ENCODE measurements at regions not wholly inside any gene's neighbourhood (a gene's known extent, or its start where the extent isn't known, plus 50 kb on each side); places are given as distances from the start of the nearest gene placed in this dataset.

- DNase-seq (ENCODE audit: low read depth): no peak
Observed at GRCh38 chr3:83076041-83076440, 1314.6 kb upstream of the GBE1 start.

- no peak for DNase-seq (ENCODE audit: low read depth)
Observed at GRCh38 chr3:83074485-83074884, 1313.0 kb upstream of the GBE1 start.

- DNase-seq (ENCODE audit: low read depth): no peak
Observed at GRCh38 chr3:83065851-83066460, 1304.5 kb upstream of the GBE1 start.

- no peak for DNase-seq (ENCODE audit: low read depth)
Observed at GRCh38 chr3:83063446-83063845, 1302.0 kb upstream of the GBE1 start.

- DNase-seq (ENCODE audit: low read depth): no peak
Observed at GRCh38 chr3:83048556-83048955, 1287.1 kb upstream of the GBE1 start.

- DNase-seq (ENCODE audit: low read depth): no peak
Observed at GRCh38 chr3:83039422-83039821, 1278.0 kb upstream of the GBE1 start.

GRCh38 chr3:83035704-83036010, 1274.2 kb upstream of the GBE1 start:
- no peak for DNase-seq (ENCODE audit: low read depth)

GRCh38 chr3:83034806-83035703, 1273.6 kb upstream of the GBE1 start:
- DNase-seq (ENCODE audit: low read depth): no peak

GRCh38 chr3:83033133-83033532, 1271.7 kb upstream of the GBE1 start:
- DNase-seq (ENCODE audit: low read depth): no peak

GRCh38 chr3:83023086-83023485, 1261.6 kb upstream of the GBE1 start:
- DNase-seq (ENCODE audit: low read depth): no peak

- DNase-seq (ENCODE audit: low read depth): no peak
Observed at GRCh38 chr3:83011481-83011880, 1250.0 kb upstream of the GBE1 start.

- DNase-seq (ENCODE audit: low read depth): no peak
Observed at GRCh38 chr3:83003917-83004316, 1242.5 kb upstream of the GBE1 start.

- no peak for DNase-seq (ENCODE audit: low read depth)
Observed at GRCh38 chr3:83002869-83003445, 1241.5 kb upstream of the GBE1 start.

GRCh38 chr3:82999777-83000176, 1238.3 kb upstream of the GBE1 start:
- DNase-seq (ENCODE audit: low read depth): no peak

GRCh38 chr3:82978368-82978767, 1216.9 kb upstream of the GBE1 start:
- no peak for DNase-seq (ENCODE audit: low read depth)

- DNase-seq (ENCODE audit: low read depth): no peak
Observed at GRCh38 chr3:82977871-82978270, 1216.4 kb upstream of the GBE1 start.

GRCh38 chr3:82973791-82974190, 1212.3 kb upstream of the GBE1 start:
- no peak for DNase-seq (ENCODE audit: low read depth)

- DNase-seq (ENCODE audit: low read depth): no peak
Observed at GRCh38 chr3:82960379-82960778, 1198.9 kb upstream of the GBE1 start.

GRCh38 chr3:82957696-82958095, 1196.3 kb upstream of the GBE1 start:
- no peak for DNase-seq (ENCODE audit: low read depth)

- no peak for DNase-seq (ENCODE audit: low read depth)
Observed at GRCh38 chr3:82957079-82957478, 1195.6 kb upstream of the GBE1 start.

GRCh38 chr3:82954486-82954885, 1193.0 kb upstream of the GBE1 start:
- DNase-seq (ENCODE audit: low read depth): no peak

- DNase-seq (ENCODE audit: low read depth): no peak
Observed at GRCh38 chr3:82942041-82942440, 1180.6 kb upstream of the GBE1 start.

- no peak for DNase-seq (ENCODE audit: low read depth)
Observed at GRCh38 chr3:82940124-82940523, 1178.7 kb upstream of the GBE1 start.

All from stromal cell of bone marrow (primary cell).